ENCODE measurements at regions not wholly inside any gene's neighbourhood (a gene's known extent, or its start where the extent isn't known, plus 50 kb on each side); places are given as distances from the start of the nearest gene placed in this dataset.

- H3K4me2 ChIP-seq (ENCODE audit: insufficient read depth, low read length): no peak overlapping the region
- no TSS peak for BruUV-seq (replicated peaks)
- no peaks in the 10 kb centered on the region for H4K20me1 ChIP-seq (replicated peaks; ENCODE audit: control insufficient read depth, insufficient read depth, low read length)
- CTCF ChIA-PET (ENCODE audit: low intra/inter-chr PET ratio): no interaction called here
- in situ Hi-C loops (cut with MboI): no loop called here
- no peak for TF ChIP-seq NFYB (IDR thresholded peaks at IDR 0.05; ENCODE audit: extremely low read depth, insufficient read length)
- no peak for TF ChIP-seq NFE2 (IDR thresholded peaks at IDR 0.05; ENCODE audit: low read depth)
- no peak for TF ChIP-seq RHOXF2B (CRISPR knock-in tag; conservative IDR thresholded peaks at IDR 0.05)
- TF ChIP-seq SREBF1 (IDR thresholded peaks at IDR 0.05; ENCODE audit: borderline replicate concordance, low read depth, low read length): no peak
- POLR2A ChIA-PET: no interaction called here
- H3K27me3 ChIP-seq (ENCODE audit: control insufficient read depth in 2 of 2, insufficient read depth in 2 of 2, low read length in 2 of 2): peaks cover 0 to 13% of the 10 kb centered on the region in 2 experiments; a peak in 2 of 5 replicates
- no peaks in the 10 kb centered on the region for H3K36me3 ChIP-seq (ENCODE audit: control insufficient read depth, insufficient read depth, low read length)
- H3K4me1 ChIP-seq (replicated peaks in 1 of 2; ENCODE audit: control insufficient read depth in 2 of 2, insufficient read depth in 2 of 2, low read length in 2 of 2): no peaks in the 10 kb centered on the region
- WGBS (ENCODE audit: insufficient coverage, low coverage, missing lambda C conversion rate): 0% methylated on average over 3 of the region's 3 CpGs
- intact Hi-C loops (cut with micrococcal nuclease): no loop called here
- ATAC-seq (no peak), DNase-seq (ENCODE audit: extremely low read depth in 1 of 4, low spot score in 3 of 4) (no peak), FAIRE-seq (no peak)
- H3K9ac ChIP-seq (ENCODE audit: insufficient read depth in 1 of 2, low read depth in 2 of 2, low read length in 2 of 2): no peak overlapping the region
- H3K9me1 ChIP-seq (ENCODE audit: control insufficient read depth, insufficient read depth, low read length): no peaks in the 10 kb centered on the region
- no peak overlapping the region for H3K27ac ChIP-seq (ENCODE audit: extremely low read depth, low read depth, low read length)
- H2AFZ ChIP-seq (ENCODE audit: low read depth, low read length): no peak overlapping the region
- H3K79me2 ChIP-seq (ENCODE audit: control insufficient read depth, insufficient read depth, low read length): no peaks in the 10 kb centered on the region
- H3K4me3 ChIP-seq: no peak overlapping the region
- H3K9me3 ChIP-seq (replicated peaks; ENCODE audit: control insufficient read depth, insufficient read depth, low read depth, low read length): no peaks in the 10 kb centered on the region
These were observed 239.5 kb upstream of the MGAT5 start for GRCh38 chr2:134014196-134014960.

DNA sequence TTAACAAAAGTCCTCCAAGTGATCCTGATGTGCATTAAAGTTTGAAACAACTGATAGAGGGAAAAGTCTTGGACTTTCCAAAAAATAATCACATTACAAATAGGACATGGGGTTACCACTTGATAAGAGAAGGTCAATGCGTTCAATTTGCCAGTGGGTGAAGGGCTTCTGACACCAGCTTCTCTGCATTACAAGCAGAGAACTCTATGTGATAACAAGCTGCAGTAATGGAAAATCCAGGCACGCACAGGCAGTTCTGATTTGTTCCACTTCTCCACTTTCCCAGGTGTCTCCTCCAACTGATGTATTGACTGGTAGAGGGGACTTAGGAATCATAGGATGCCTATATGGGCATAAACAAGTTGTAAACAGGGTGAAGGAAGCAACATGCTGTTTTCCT is 234.0 kb upstream of the MGAT5 start:
- Histone ChIP-seq H3K9me1 (ENCODE audit: control insufficient read depth, insufficient read depth, low read length) (no peaks in the 10 kb centered on the region), H3K36me3 (ENCODE audit: control insufficient read depth, insufficient read depth, low read length) (no peaks in the 10 kb centered on the region), H3K27me3 (ENCODE audit: control insufficient read depth in 2 of 2, insufficient read depth in 2 of 2, low read length in 2 of 2) (peaks cover 3 to 5% of the 10 kb centered on the region in 2 experiments; a peak in 2 of 5 replicates), H4K20me1 (replicated peaks; ENCODE audit: control insufficient read depth, insufficient read depth, low read length) (no peaks in the 10 kb centered on the region), H2AFZ (ENCODE audit: low read depth, low read length) (no peak overlapping the region), H3K4me3 (no peak overlapping the region), H3K9ac (ENCODE audit: insufficient read depth in 1 of 2, low read depth in 2 of 2, low read length in 2 of 2) (no peak overlapping the region), H3K79me2 (ENCODE audit: control insufficient read depth, insufficient read depth, low read length) (no peaks in the 10 kb centered on the region), H3K4me2 (ENCODE audit: insufficient read depth, low read length) (no peak overlapping the region), H3K9me3 (replicated peaks; ENCODE audit: control insufficient read depth, insufficient read depth, low read depth, low read length) (no peaks in the 10 kb centered on the region), H3K4me1 (replicated peaks in 1 of 2; ENCODE audit: control insufficient read depth in 2 of 2, insufficient read depth in 2 of 2, low read length in 2 of 2) (no peaks in the 10 kb centered on the region), H3K27ac (ENCODE audit: extremely low read depth, low read depth, low read length) (no peak overlapping the region)
- DNase-seq (ENCODE audit: extremely low read depth in 1 of 4, low spot score in 3 of 4): no peak
- BruUV-seq (replicated peaks): no TSS peak
- ChIA-PET CTCF (ENCODE audit: low intra/inter-chr PET ratio) (no interaction called here), POLR2A (no interaction called here)
- no peak for ATAC-seq
- 0% methylated on average over 2 of the region's 2 CpGs for WGBS (ENCODE audit: insufficient coverage, low coverage, missing lambda C conversion rate)
- in situ Hi-C loops (cut with MboI): no loop called here
- FAIRE-seq: no peak
- intact Hi-C loops (cut with micrococcal nuclease): no loop called here
- TF ChIP-seq ZFX (CRISPR knock-in tag; IDR thresholded peaks at IDR 0.05) (no peak), RAD51 (IDR thresholded peaks at IDR 0.05; ENCODE audit: borderline replicate concordance, low read depth) (no peak), SAFB (IDR thresholded peaks at IDR 0.05; ENCODE audit: borderline replicate concordance, low read depth, low read length) (no peak), MYNN (IDR thresholded peaks at IDR 0.05) (no peak), MYNN (CRISPR knock-in tag; IDR thresholded peaks at IDR 0.05) (no peak), SREBF1 (IDR thresholded peaks at IDR 0.05; ENCODE audit: borderline replicate concordance, low read depth, low read length) (no peak), ZNF583 (CRISPR knock-in tag; IDR thresholded peaks at IDR 0.05) (no peak), PTRF (tag; IDR thresholded peaks at IDR 0.05) (no peak), ZNF232 (CRISPR knock-in tag; IDR thresholded peaks at IDR 0.05) (no peak), SP1 (CRISPR knock-in tag; IDR thresholded peaks at IDR 0.05) (no peak), ETS2 (tag; IDR thresholded peaks at IDR 0.05; ENCODE audit: borderline replicate concordance, poor library complexity, severe bottlenecking) (no peak), ZNF41 (CRISPR knock-in tag; conservative IDR thresholded peaks at IDR 0.05) (no peak)
- TF ChIP-seq, protein P1, sequence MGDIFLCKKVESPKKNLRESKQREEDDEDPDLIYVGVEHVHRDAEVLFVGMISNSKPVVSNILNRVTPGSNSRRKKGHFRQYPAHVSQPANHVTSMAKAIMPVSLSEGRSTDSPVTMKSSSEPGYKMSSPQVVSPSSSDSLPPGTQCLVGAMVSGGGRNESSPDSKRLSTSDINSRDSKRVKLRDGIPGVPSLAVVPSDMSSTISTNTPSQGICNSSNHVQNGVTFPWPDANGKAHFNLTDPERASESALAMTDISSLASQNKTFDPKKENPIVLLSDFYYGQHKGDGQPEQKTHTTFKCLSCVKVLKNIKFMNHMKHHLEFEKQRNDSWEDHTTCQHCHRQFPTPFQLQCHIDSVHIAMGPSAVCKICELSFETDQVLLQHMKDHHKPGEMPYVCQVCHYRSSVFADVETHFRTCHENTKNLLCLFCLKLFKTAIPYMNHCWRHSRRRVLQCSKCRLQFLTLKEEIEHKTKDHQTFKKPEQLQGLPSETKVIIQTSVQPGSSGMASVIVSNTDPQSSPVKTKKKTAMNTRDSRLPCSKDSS (IDR thresholded peaks at IDR 0.05; ENCODE audit: low read depth, partially characterized antibody): no peak
